HCT116 (cell line): ENCODE measurements at regions not wholly inside any gene's neighbourhood (a gene's known extent, or its start where the extent isn't known, plus 50 kb on each side); places are given as distances from the start of the nearest gene placed in this dataset.
A peak's percentile ranks its signal among the peaks of the same experiment; 100 is the strongest.

Source experiments
- ATAC-seq: fragments of 200-7000 bp; cut with Tn5 transposase; 2 replicates; pipeline ENCODE4 v1.9.1; 2020; ENCODE audit warnings: mild to moderate bottlenecking, moderate library complexity
- BruUV-seq: library from RNA; stranded (reverse); fragments of 400-500 nt; replicated peaks from 2 replicates; lab custom pipeline; 2021; lab: Mats Ljungman, UMichigan
- CTCF ChIA-PET: fragments of 300-600 bp; sonication (Branson Sonifier 250); formaldehyde crosslinking; loops from one replicate; lab custom pipeline; 2021; ENCODE audit warnings: antibody characterized with exemption; lab: Charles Lee
- POLR2A ChIA-PET: fragments of 300-600, 350-600 bp; sonication (Branson Sonifier 250); formaldehyde crosslinking; loops from one replicate; lab custom pipeline; 2021; ENCODE audit warnings: antibody characterized with exemption; lab: Charles Lee
- RAD21 ChIA-PET, 2 experiments: fragments of 300-600 bp; sonication (Branson Sonifier 250); formaldehyde crosslinking; loops; one replicate each; lab custom pipeline; 2023; ENCODE audit warnings: low total read pairs in 2 of 2; ENCODE audit not compliant: uncharacterized antibody in 2 of 2, unreplicated experiment in 2 of 2, low non-redundant PET in 1 of 2; lab: Charles Lee
- DNase-seq: peaks from one replicate; pipeline ENCODE4 v3.0.0-alpha.2; 2010; ENCODE audit warnings: low read depth, low spot score
- H2AFZ ChIP-seq: fragments of 200-600 bp; shearing (Covaris generic), sonication (generic); 2 replicates; pipeline ENCODE4 v1.6.1; 2017; ENCODE audit warnings: low read depth, mixed run types, mixed read lengths, antibody characterized with exemption, low read length; ENCODE audit not compliant: poor library complexity, severe bottlenecking
- H3K27ac ChIP-seq: 2 replicates; pipeline ENCODE4 v1.5.1; 2012; ENCODE audit warnings: low read depth, low read length
- H3K27me3 ChIP-seq: fragments of 200-600 bp; sonication (generic); 2 replicates; pipeline ENCODE4 v1.6.1; 2016; ENCODE audit warnings: mixed run types, low read length, mixed read lengths; ENCODE audit not compliant: insufficient read depth
- H3K36me3 ChIP-seq, 2 experiments: fragments of 200-500 bp in 1 of 2; fragments of 200-600 bp in 1 of 2; sonication (Bioruptor generic) in 1 of 2; sonication (generic) in 1 of 2; 2 replicates each; pipeline versions ENCODE4 v1.5.1 to v1.6.1; 2014 to 2016; ENCODE audit warnings: low read length in 2 of 2, inconsistent platforms in 1 of 2, mixed read lengths in 1 of 2, mixed run types in 1 of 2; ENCODE audit not compliant: insufficient read depth in 2 of 2, control insufficient read depth in 1 of 2
- H3K4me1 ChIP-seq, 2 experiments: fragments of 200-600 bp in 1 of 2; sonication (generic) in 1 of 2; 2 replicates each; pipeline versions ENCODE4 v1.5.1 to v1.6.1; 2012 to 2017; ENCODE audit warnings: low read length in 2 of 2, inconsistent platforms in 1 of 2, mild to moderate bottlenecking in 1 of 2, mixed read lengths in 1 of 2, mixed run types in 1 of 2, moderate library complexity in 1 of 2; ENCODE audit not compliant: insufficient read depth in 2 of 2, control insufficient read depth in 1 of 2
- H3K4me2 ChIP-seq: fragments of 200-600 bp; sonication (generic); 2 replicates; pipeline ENCODE4 v1.6.1; 2017; ENCODE audit warnings: mixed run types, low read length, mixed read lengths
- H3K4me3 ChIP-seq, 2 experiments: fragments of 200-600 bp in 1 of 2; sonication (generic) in 1 of 2; replicated peaks in 1 of 2; 2 replicates each; pipeline ENCODE4 v1.5.1; 2011 to 2016; ENCODE audit warnings: low read length in 2 of 2, control low read depth in 1 of 2, low read depth in 1 of 2, mild to moderate bottlenecking in 1 of 2, mixed read lengths in 1 of 2, mixed run types in 1 of 2
- H3K79me2 ChIP-seq: fragments of 200-600 bp; sonication (generic); 2 replicates; pipeline ENCODE4 v1.6.1; 2017; ENCODE audit warnings: mild to moderate bottlenecking, mixed run types, low read length, moderate library complexity, mixed read lengths; ENCODE audit not compliant: insufficient read depth
- H3K9ac ChIP-seq: fragments of 200-600 bp; sonication (generic); 2 replicates; pipeline ENCODE4 v1.6.1; 2016; ENCODE audit warnings: low read length, mixed read lengths
- H3K9me2 ChIP-seq: fragments of 200-600 bp; sonication (generic), shearing (Covaris generic); 2 replicates; pipeline ENCODE4 v1.6.1; 2017; ENCODE audit warnings: mixed run types, mild to moderate bottlenecking, moderate library complexity; ENCODE audit not compliant: insufficient read depth
- H3K9me3 ChIP-seq, 2 experiments: fragments of 200-500 bp in 1 of 2; fragments of 200-600 bp in 1 of 2; sonication (Bioruptor generic) in 1 of 2; sonication (generic) in 1 of 2; 2 replicates each; pipeline ENCODE4 v1.6.1; 2014 to 2017; ENCODE audit warnings: low read length in 2 of 2, mixed read lengths in 2 of 2, inconsistent platforms in 1 of 2, low read depth in 1 of 2, mild to moderate bottlenecking in 1 of 2, mixed run types in 1 of 2, moderate library complexity in 1 of 2; ENCODE audit not compliant: control insufficient read depth in 1 of 2, insufficient read depth in 1 of 2
- H4K20me1 ChIP-seq: fragments of 200-600 bp; sonication (generic), shearing (Covaris generic); 2 replicates; pipeline ENCODE4 v1.6.1; 2017; ENCODE audit warnings: mixed run types, mild to moderate bottlenecking, moderate library complexity; ENCODE audit not compliant: insufficient read depth
- CBX3 ChIP-seq: IDR thresholded peaks from 2 replicates; pipeline ENCODE4 v1.6.1; 2012; ENCODE audit warnings: low read depth
- CEBPB ChIP-seq: IDR thresholded peaks from 2 replicates; pipeline ENCODE4 v1.6.1; 2012; ENCODE audit warnings: low read depth
- CTCF ChIP-seq, 3 experiments: fragments of 200-600 bp in 1 of 3; sonication (generic) in 1 of 3; IDR thresholded peaks in 2 of 3; conservative IDR thresholded peaks in 1 of 3; 2 replicates each; pipeline ENCODE4 v1.5.1; 2012 to 2017; ENCODE audit warnings: low read depth in 2 of 3, low read length in 2 of 3, antibody characterized with exemption in 1 of 3, borderline replicate concordance in 1 of 3, control low read depth in 1 of 3, mild to moderate bottlenecking in 1 of 3, mixed read lengths in 1 of 3, mixed run types in 1 of 3, moderate library complexity in 1 of 3; ENCODE audit not compliant: insufficient read depth in 1 of 3
- EGR1 ChIP-seq: IDR thresholded peaks from 2 replicates; pipeline ENCODE4 v1.6.1; 2012; ENCODE audit warnings: low read depth
- EZH2 ChIP-seq: fragments of 200-600 bp; sonication (generic); IDR thresholded peaks from 2 replicates; pipeline ENCODE4 v1.6.1; 2017; ENCODE audit warnings: antibody characterized with exemption, mixed run types
- FOSL1 ChIP-seq: IDR thresholded peaks from 2 replicates; pipeline ENCODE4 v1.6.1; 2012; ENCODE audit warnings: low read depth
- JUND ChIP-seq: IDR thresholded peaks from 2 replicates; pipeline ENCODE4 v1.6.1; 2012
- POLR2AphosphoS5 ChIP-seq: IDR thresholded peaks from 2 replicates; pipeline ENCODE4 v1.6.1; 2011; ENCODE audit warnings: mild to moderate bottlenecking, low read depth, low read length, moderate library complexity
- RAD21 ChIP-seq: IDR thresholded peaks from 2 replicates; pipeline ENCODE4 v1.6.1; 2012; ENCODE audit warnings: low read depth, mild to moderate bottlenecking
- SIN3A ChIP-seq: IDR thresholded peaks from 2 replicates; pipeline ENCODE4 v1.6.1; 2012; ENCODE audit warnings: low read depth
- SP1 ChIP-seq: IDR thresholded peaks from 2 replicates; pipeline ENCODE4 v1.6.1; 2012; ENCODE audit warnings: low read depth
- SRF ChIP-seq: IDR thresholded peaks from 2 replicates; pipeline ENCODE4 v1.6.1; 2012; ENCODE audit warnings: low read depth
- YY1 ChIP-seq: IDR thresholded peaks from 2 replicates; pipeline ENCODE4 v1.6.1; 2011; ENCODE audit warnings: low read length, low read depth, moderate library complexity, mild to moderate bottlenecking; ENCODE audit not compliant: insufficient replicate concordance; ENCODE audit errors: extremely low read depth
- ZFX ChIP-seq: fragments of 450-650 bp; IDR thresholded peaks from 2 replicates; pipeline ENCODE4 v1.6.1; 2017
- ZNF274 ChIP-seq: fragments of 200-500 bp; sonication (Bioruptor generic); IDR thresholded peaks from 2 replicates; pipeline ENCODE4 v1.6.1; 2014; ENCODE audit warnings: mild to moderate bottlenecking, low read depth, low read length, inconsistent platforms
- intact Hi-C: fragments of 100-400 bp; cut with micrococcal nuclease; formaldehyde crosslinking; loops from 2 replicates; pipeline ENCODE4 v1.10.0; 2022
- TF ChIP-seq, protein P1 (sequence below): IDR thresholded peaks from 2 replicates; pipeline ENCODE4 v1.6.1; 2012
- TF ChIP-seq, protein P2 (sequence below): IDR thresholded peaks from 2 replicates; pipeline ENCODE4 v1.6.1; 2012

GRCh38 chr2:182622231-182622630 is 93.8 kb upstream of the DNAJC10 start:
- H3K27ac ChIP-seq: no peak overlapping the region
- CTCF ChIA-PET: no interaction called here
- H3K4me3 ChIP-seq: no peak overlapping the region
- no peak overlapping the region for H3K9ac ChIP-seq
- H2AFZ ChIP-seq: no peak overlapping the region
- DNase-seq: no peak
- H3K9me3 ChIP-seq: no peaks in the 10 kb centered on the region
- intact Hi-C loops: no loop called here
- no TSS peak for BruUV-seq
- POLR2A ChIA-PET: no interaction called here
- ATAC-seq: no peak
- H3K79me2 ChIP-seq: no peaks in the 10 kb centered on the region
- H3K4me2 ChIP-seq: no peak overlapping the region
- no peaks in the 10 kb centered on the region for H3K4me1 ChIP-seq
- no peaks in the 10 kb centered on the region for H3K9me2 ChIP-seq
- H3K27me3 ChIP-seq: no peaks in the 10 kb centered on the region
- H4K20me1 ChIP-seq: no peaks in the 10 kb centered on the region
- H3K36me3 ChIP-seq: no peaks in the 10 kb centered on the region
- TF ChIP-seq SRF: no peak
- TF ChIP-seq CTCF (IDR thresholded peaks at IDR 0.05 in 2 of 3, conservative IDR thresholded peaks at IDR 0.05 in 1 of 3; ENCODE audit: borderline replicate concordance in 1 of 3, insufficient read depth in 1 of 3, low read depth in 2 of 3, low read length in 2 of 3): no peak
- no peak for TF ChIP-seq YY1
- TF ChIP-seq CBX3: no peak
- TF ChIP-seq ZFX: no peak
- no peak for TF ChIP-seq POLR2AphosphoS5
- TF ChIP-seq, protein P1, sequence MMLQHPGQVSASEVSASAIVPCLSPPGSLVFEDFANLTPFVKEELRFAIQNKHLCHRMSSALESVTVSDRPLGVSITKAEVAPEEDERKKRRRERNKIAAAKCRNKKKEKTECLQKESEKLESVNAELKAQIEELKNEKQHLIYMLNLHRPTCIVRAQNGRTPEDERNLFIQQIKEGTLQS: no peak
- no peak for TF ChIP-seq SP1
- TF ChIP-seq RAD21: no peak
- RAD21 ChIA-PET: no interaction called here

DNA sequence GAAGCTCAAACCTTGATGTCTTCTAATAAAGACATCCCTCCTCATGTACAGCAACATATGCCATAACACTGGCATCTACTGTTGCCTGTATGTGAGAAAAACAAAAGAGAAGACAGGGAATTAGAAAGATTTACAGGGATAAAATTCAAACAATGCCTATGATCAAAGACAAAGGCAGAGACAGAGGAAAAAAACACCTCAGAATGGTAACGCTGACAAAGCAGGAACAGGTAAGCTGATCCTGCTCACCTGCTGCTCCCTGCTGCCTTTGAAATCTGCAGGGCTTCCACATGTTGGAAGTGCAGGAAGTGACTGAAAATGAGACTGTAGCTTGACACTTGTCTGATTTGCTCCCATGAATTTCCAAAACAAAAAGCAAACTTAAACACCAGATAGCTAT is 90.2 kb upstream of the DNAJC10 start:
- no peak for ATAC-seq
- ChIA-PET POLR2A (no interaction called here), RAD21 (no interaction called here), CTCF (no interaction called here)
- Histone ChIP-seq H3K27me3 (no peaks in the 10 kb centered on the region), H2AFZ (peak overlapping the region; percentile 18), H3K9ac (no peak overlapping the region), H3K4me1 (no peaks in the 10 kb centered on the region), H3K27ac (no peak overlapping the region), H3K79me2 (no peaks in the 10 kb centered on the region), H3K4me2 (no peak overlapping the region), H4K20me1 (no peaks in the 10 kb centered on the region), H3K9me3 (no peaks in the 10 kb centered on the region), H3K9me2 (no peaks in the 10 kb centered on the region), H3K4me3 (no peak overlapping the region), H3K36me3 (no peaks in the 10 kb centered on the region)
- intact Hi-C loops: no loop called here
- no peak for DNase-seq
- no TSS peak for BruUV-seq
- no peak for TF ChIP-seq SP1
- no peak for TF ChIP-seq JUND
- TF ChIP-seq POLR2AphosphoS5: no peak
- TF ChIP-seq, protein P2, sequence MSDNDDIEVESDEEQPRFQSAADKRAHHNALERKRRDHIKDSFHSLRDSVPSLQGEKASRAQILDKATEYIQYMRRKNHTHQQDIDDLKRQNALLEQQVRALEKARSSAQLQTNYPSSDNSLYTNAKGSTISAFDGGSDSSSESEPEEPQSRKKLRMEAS: no peak
- TF ChIP-seq RAD21: no peak
- TF ChIP-seq SRF: no peak
- no peak for TF ChIP-seq SIN3A
- no peak for TF ChIP-seq CEBPB
- no peak for TF ChIP-seq ZNF274
- TF ChIP-seq FOSL1: no peak
- no peak for TF ChIP-seq EZH2
- no peak for TF ChIP-seq ZFX
- TF ChIP-seq EGR1: no peak
- TF ChIP-seq CTCF (IDR thresholded peaks at IDR 0.05 in 2 of 3, conservative IDR thresholded peaks at IDR 0.05 in 1 of 3; ENCODE audit: borderline replicate concordance in 1 of 3, insufficient read depth in 1 of 3, low read depth in 2 of 3, low read length in 2 of 3): no peak
